Suprapubic skin (tissue), 4 donors: ENCODE measurements at regions not wholly inside any gene's neighbourhood (a gene's known extent, or its start where the extent isn't known, plus 50 kb on each side); places are given as distances from the start of the nearest gene placed in this dataset.

Experiments
- DNase-seq, 2 donors: peaks; one replicate each; pipeline ENCODE4 v3.0.0-alpha.2; 2019; ENCODE audit warnings: low spot score in 2 of 2
- H3K27ac ChIP-seq: fragments of 200-600 bp; sonication (generic); one replicate; pipeline ENCODE4 v1.5.1; 2019
- H3K27me3 ChIP-seq: fragments of 200-600 bp; sonication (generic); one replicate; pipeline ENCODE4 v1.5.1; 2019
- H3K36me3 ChIP-seq: fragments of 200-600 bp; sonication (generic); one replicate; pipeline ENCODE4 v1.5.1; 2019
- H3K4me1 ChIP-seq: fragments of 200-600 bp; sonication (generic); one replicate; pipeline ENCODE4 v1.5.1; 2019
- H3K4me3 ChIP-seq: fragments of 200-600 bp; sonication (generic); one replicate; pipeline ENCODE4 v1.5.1; 2019; ENCODE audit warnings: mild to moderate bottlenecking
- H3K9me3 ChIP-seq: fragments of 200-600 bp; sonication (generic); one replicate; pipeline ENCODE4 v1.5.1; 2019
- EP300 ChIP-seq: sonication (generic); formaldehyde crosslinking; IDR thresholded peaks from one replicate; pipeline ENCODE4 v1.6.1; 2017; ENCODE audit warnings: antibody characterized with exemption
- POLR2A ChIP-seq, 2 donors: fragments of 450-650 bp; IDR thresholded peaks; one replicate each; pipeline ENCODE4 v1.6.1; 2017; ENCODE audit warnings: antibody characterized with exemption in 2 of 2, mild to moderate bottlenecking in 2 of 2, moderate library complexity in 2 of 2
- POLR2AphosphoS5 ChIP-seq, 3 donors: sonication (generic); formaldehyde crosslinking; IDR thresholded peaks; one replicate each; pipeline ENCODE4 v1.6.1; 2017; ENCODE audit warnings: antibody characterized with exemption in 3 of 3
- WGBS: methylation state at CpG from one replicate; pipeline ENCODE4 v1.1.5; 2018; 5-methylcytosine and 5-hydroxymethylcytosine counted together
- TF ChIP-seq, protein P1 (sequence below), 2 donors: fragments of 200-600 bp in 1 of 2; fragments of 450-650 bp in 1 of 2; sonication (generic) in 1 of 2; IDR thresholded peaks; one replicate each; pipeline ENCODE4 v1.5.1; 2016 to 2019; ENCODE audit warnings: antibody characterized with exemption in 2 of 2, mild to moderate bottlenecking in 1 of 2, moderate library complexity in 1 of 2

DNA sequence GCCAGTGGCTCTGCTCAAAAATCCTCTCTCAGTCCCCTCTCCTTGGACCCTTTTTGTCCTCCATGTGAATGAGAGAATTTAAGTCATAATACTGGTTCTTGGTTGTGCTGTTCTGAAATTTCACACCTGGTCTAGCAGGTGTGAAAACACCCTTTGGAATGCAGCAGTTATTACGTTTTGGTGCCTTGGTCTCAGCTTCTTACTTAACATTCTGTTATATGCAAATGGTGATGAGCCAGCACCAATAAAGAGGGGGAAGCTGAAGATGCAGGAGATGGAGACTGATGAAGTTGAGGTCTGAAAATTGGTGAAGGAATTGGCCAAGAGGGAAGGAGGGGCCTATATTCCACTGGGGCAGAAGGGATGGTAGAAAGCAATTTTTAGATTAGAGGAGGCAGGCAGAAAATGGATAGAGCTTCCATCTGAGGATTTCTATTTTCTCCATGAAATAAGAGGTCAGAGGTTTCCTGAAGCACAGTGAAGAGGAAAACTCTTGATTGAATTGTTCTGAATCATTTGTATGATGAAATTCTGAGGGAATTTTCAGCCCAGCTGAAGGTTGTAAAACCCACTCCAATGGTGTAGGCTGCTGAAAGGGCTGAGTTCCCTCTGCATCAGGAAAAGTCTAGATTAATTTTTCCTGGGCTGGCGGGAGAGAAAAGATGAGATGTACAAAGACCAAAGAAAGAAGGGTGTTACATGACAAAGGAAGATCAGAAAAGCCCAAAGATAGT, 94.0 kb upstream of the FAM180A start:
- TF ChIP-seq POLR2A (IDR thresholded peaks at IDR 0.05), result no peak
- no peak for TF ChIP-seq EP300
- TF ChIP-seq, protein P1, sequence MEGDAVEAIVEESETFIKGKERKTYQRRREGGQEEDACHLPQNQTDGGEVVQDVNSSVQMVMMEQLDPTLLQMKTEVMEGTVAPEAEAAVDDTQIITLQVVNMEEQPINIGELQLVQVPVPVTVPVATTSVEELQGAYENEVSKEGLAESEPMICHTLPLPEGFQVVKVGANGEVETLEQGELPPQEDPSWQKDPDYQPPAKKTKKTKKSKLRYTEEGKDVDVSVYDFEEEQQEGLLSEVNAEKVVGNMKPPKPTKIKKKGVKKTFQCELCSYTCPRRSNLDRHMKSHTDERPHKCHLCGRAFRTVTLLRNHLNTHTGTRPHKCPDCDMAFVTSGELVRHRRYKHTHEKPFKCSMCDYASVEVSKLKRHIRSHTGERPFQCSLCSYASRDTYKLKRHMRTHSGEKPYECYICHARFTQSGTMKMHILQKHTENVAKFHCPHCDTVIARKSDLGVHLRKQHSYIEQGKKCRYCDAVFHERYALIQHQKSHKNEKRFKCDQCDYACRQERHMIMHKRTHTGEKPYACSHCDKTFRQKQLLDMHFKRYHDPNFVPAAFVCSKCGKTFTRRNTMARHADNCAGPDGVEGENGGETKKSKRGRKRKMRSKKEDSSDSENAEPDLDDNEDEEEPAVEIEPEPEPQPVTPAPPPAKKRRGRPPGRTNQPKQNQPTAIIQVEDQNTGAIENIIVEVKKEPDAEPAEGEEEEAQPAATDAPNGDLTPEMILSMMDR (IDR thresholded peaks at IDR 0.05), result no peak
- TF ChIP-seq POLR2AphosphoS5 (IDR thresholded peaks at IDR 0.05), result no peak
- DNase-seq, result no peak
- Histone ChIP-seq H3K4me1 (no peaks in the 10 kb centered on the region), H3K36me3 (no peaks in the 10 kb centered on the region), H3K27me3 (no peaks in the 10 kb centered on the region), H3K9me3 (no peaks in the 10 kb centered on the region), H3K4me3 (no peak overlapping the region), H3K27ac (no peak overlapping the region)
- WGBS, result 83% methylated on average over 2 of the region's 2 CpGs

DNA sequence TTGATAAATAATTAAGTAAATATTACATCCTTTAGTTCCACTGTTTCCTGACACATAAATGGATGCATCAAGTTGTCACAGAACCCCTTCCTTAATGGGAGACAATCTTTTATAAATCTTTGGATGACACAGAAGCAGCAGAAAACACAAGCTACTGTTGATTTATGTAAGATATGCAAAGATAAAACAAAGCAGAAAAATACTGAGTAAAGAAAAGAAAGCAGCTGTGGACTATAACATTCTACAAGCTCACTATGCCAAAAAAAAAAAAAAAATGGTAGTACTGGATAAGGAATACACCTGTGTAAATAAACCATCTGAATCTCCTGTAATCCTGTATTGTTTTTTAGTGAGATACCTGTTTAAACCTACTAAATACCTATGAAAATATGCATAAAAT, 92.0 kb upstream of the FAM180A start:
- Histone ChIP-seq H3K4me3 (no peak overlapping the region), H3K4me1 (no peaks in the 10 kb centered on the region), H3K27ac (no peak overlapping the region), H3K36me3 (no peaks in the 10 kb centered on the region), H3K27me3 (no peaks in the 10 kb centered on the region), H3K9me3 (no peaks in the 10 kb centered on the region)
- DNase-seq, result no peak
- TF ChIP-seq EP300 (no peak), POLR2A (IDR thresholded peaks at IDR 0.05) (no peak), POLR2AphosphoS5 (IDR thresholded peaks at IDR 0.05) (no peak)
- TF ChIP-seq, protein P1 (IDR thresholded peaks at IDR 0.05), result no peak

DNA sequence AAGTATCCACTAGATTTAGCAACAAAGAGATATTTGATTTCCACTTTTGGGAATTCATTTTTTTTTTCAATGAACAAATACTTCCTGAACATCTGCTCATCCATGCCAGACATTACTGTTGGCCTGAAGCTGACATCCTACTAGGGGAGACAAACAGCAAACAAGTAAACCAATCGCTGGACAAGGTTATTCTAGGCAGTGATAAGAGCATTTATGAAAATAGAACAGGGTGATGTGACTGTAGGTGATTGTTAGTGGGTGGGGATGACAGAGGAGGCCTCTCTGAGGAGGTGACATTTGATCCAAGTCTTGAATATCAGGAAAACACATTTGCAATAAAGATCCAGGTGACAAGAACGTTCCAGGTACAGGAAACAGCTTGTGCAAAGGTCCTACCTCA, 89.1 kb upstream of the FAM180A start:
- Histone ChIP-seq H3K27ac (no peak overlapping the region), H3K36me3 (no peaks in the 10 kb centered on the region), H3K4me1 (no peaks in the 10 kb centered on the region), H3K9me3 (no peaks in the 10 kb centered on the region), H3K27me3 (no peaks in the 10 kb centered on the region), H3K4me3 (no peak overlapping the region)
- DNase-seq, result no peak
- WGBS, result 65% methylated on average over 2 of the region's 2 CpGs
- TF ChIP-seq POLR2A (IDR thresholded peaks at IDR 0.05), result no peak
- TF ChIP-seq POLR2AphosphoS5 (IDR thresholded peaks at IDR 0.05), result no peak
- TF ChIP-seq, protein P1 (IDR thresholded peaks at IDR 0.05), result no peak
- TF ChIP-seq EP300, result no peak

DNA sequence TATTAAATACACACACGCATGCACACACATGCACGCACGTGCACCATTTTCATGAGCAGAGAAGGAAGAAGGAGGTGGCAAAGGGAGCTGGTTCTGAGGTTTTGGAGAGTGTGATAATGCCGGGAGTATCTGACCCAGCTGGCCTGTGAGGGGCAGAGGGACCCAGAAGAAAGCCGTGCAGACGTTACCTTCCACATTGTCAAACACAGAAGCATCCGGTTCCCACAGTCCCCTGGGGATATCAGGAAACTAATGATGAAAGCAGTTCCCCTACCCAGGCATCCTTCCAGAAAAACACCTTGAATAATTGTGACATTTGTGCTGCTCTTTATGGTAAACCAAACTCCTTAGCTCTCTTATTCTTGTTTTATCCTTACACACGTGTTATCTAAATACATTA, 85.7 kb upstream of the FAM180A start:
- Histone ChIP-seq H3K36me3 (no peaks in the 10 kb centered on the region), H3K9me3 (no peaks in the 10 kb centered on the region), H3K4me3 (no peak overlapping the region), H3K27ac (no peak overlapping the region), H3K4me1 (no peaks in the 10 kb centered on the region), H3K27me3 (peaks cover 3% of the 10 kb centered on the region)
- 49% methylated on average over 8 of the region's 8 CpGs for WGBS
- TF ChIP-seq, protein P1 (IDR thresholded peaks at IDR 0.05), result no peak
- TF ChIP-seq EP300, result no peak
- DNase-seq, result no peak

DNA sequence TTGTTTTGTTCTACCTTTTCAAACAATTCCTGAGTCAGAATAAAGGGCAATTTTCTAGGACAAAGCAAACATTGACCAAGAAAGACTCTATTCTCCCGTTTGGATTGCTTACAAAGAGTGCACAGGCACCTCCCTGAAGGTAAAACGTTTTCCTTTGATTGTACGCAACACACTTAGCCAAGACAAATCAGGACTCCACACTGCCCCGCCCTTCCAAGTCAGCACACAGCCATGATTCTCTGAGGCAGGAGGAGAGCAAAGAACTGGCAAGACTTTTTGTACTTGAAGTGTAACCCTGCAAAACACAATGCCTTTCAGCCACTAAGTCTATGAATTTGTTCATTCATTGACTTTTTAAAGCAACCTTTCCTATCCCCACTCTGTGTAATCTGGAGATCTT, 85.0 kb upstream of the FAM180A start:
- no peak overlapping the region for H3K4me3 ChIP-seq
- WGBS, result 47% methylated on average over 4 of the region's 4 CpGs
- H3K27me3 ChIP-seq, result peaks cover 3% of the 10 kb centered on the region
- H3K27ac ChIP-seq, result no peak overlapping the region
- no peaks in the 10 kb centered on the region for H3K36me3 ChIP-seq
- TF ChIP-seq POLR2AphosphoS5 (IDR thresholded peaks at IDR 0.05) (no peak), EP300 (no peak), POLR2A (IDR thresholded peaks at IDR 0.05) (no peak)
- TF ChIP-seq, protein P1 (IDR thresholded peaks at IDR 0.05), result no peak
- no peak for DNase-seq
- no peaks in the 10 kb centered on the region for H3K4me1 ChIP-seq
- H3K9me3 ChIP-seq, result no peaks in the 10 kb centered on the region
